Colonic mucosa (tissue), 4 donors: ENCODE measurements at regions not wholly inside any gene's neighbourhood (a gene's known extent, or its start where the extent isn't known, plus 50 kb on each side); places are given as distances from the start of the nearest gene placed in this dataset.
"Not testable (repeated sequence)": the region's sequence is repeated elsewhere in the genome, so short reads cannot be mapped to it uniquely, and the experiment has no call there.

ENCODE experiments used
- DNase-seq: peaks from one replicate; pipeline ENCODE4 v3.0.0-alpha.2; 2020
- H3K27ac ChIP-seq: fragments of 200-600 bp; one replicate; pipeline ENCODE4 v1.8.0; 2021
- H3K27me3 ChIP-seq: fragments of 200-600 bp; one replicate; pipeline ENCODE4 v1.8.0; 2021
- H3K36me3 ChIP-seq: fragments of 200-600 bp; one replicate; pipeline ENCODE4 v1.8.0; 2021
- H3K4me1 ChIP-seq: fragments of 200-600 bp; one replicate; pipeline ENCODE4 v1.8.0; 2021; ENCODE audit warnings: mild to moderate bottlenecking
- H3K4me3 ChIP-seq: fragments of 200-600 bp; one replicate; pipeline ENCODE4 v1.8.0; 2021
- H3K9ac ChIP-seq, 2 donors: one replicate each; pipeline ENCODE4 v1.7.0; 2013; ENCODE audit warnings: control low read depth in 2 of 2, low read depth in 2 of 2, low read length in 2 of 2
- H3K9me3 ChIP-seq: fragments of 200-600 bp; one replicate; pipeline ENCODE4 v1.8.0; 2021
- intact Hi-C: fragments of 100-400 bp; cut with DNase I; formaldehyde crosslinking; loops from one replicate; pipeline ENCODE4 v1.14.1; 2022
- TF ChIP-seq, protein P1 (sequence below): fragments of 200-600 bp; IDR thresholded peaks from one replicate; pipeline ENCODE4 v1.8.0; 2022; ENCODE audit warnings: antibody characterized with exemption, mild to moderate bottlenecking
- donor health status: healthy.
- donor health status: DM: no; HTN: no; CAD: no.
- donor health status: DM: no; HTN: no; CAD: no.

DNA sequence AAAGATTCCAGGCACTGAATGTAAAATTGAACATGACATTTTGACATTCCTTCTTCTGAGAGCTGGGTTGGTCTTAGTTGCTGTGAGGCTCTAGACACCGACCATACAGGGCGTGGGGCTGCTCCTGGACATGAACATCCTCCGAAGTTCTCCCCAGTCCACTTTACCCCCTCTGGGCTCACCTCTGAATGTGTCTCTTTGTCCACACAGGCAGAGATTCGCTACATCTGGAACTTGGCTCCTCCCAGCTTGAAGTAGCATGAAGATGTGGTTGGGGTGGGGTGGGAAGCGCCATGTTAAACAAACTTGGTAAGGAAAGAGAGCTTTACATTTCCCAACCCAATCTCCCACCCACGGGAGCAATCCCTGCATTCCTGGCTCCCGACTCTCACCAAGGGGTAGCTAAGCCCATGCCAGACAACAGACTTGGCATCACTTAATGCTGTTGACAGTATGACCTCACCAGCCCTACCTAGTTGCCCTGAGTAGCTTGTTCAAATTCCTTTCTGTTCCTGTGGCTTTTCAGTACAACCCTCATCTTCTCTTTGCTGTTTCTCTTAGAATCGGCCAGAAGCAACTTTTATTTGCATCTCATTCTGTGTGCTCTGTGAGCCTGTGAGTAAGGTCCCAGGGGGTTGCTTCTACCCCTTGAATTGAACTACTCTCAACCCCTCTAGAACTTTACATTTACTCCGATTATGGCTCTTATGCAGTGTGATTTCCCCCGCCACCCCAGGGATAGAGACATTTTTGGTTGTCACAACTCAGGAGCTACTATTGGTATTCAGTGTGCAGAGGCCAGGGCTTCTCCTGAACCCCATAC, 211.4 kb downstream of the SEC23IP start:
- no peak for DNase-seq
- intact Hi-C loops = no loop called here
- TF ChIP-seq, protein P1, sequence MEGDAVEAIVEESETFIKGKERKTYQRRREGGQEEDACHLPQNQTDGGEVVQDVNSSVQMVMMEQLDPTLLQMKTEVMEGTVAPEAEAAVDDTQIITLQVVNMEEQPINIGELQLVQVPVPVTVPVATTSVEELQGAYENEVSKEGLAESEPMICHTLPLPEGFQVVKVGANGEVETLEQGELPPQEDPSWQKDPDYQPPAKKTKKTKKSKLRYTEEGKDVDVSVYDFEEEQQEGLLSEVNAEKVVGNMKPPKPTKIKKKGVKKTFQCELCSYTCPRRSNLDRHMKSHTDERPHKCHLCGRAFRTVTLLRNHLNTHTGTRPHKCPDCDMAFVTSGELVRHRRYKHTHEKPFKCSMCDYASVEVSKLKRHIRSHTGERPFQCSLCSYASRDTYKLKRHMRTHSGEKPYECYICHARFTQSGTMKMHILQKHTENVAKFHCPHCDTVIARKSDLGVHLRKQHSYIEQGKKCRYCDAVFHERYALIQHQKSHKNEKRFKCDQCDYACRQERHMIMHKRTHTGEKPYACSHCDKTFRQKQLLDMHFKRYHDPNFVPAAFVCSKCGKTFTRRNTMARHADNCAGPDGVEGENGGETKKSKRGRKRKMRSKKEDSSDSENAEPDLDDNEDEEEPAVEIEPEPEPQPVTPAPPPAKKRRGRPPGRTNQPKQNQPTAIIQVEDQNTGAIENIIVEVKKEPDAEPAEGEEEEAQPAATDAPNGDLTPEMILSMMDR = no peak
- Histone ChIP-seq H3K36me3 (no peaks in the 10 kb centered on the region), H3K9me3 (no peaks in the 10 kb centered on the region), H3K27ac (no peak overlapping the region), H3K9ac (no peak overlapping the region), H3K4me1 (no peaks in the 10 kb centered on the region), H3K4me3 (no peak overlapping the region), H3K27me3 (no peaks in the 10 kb centered on the region)

DNA sequence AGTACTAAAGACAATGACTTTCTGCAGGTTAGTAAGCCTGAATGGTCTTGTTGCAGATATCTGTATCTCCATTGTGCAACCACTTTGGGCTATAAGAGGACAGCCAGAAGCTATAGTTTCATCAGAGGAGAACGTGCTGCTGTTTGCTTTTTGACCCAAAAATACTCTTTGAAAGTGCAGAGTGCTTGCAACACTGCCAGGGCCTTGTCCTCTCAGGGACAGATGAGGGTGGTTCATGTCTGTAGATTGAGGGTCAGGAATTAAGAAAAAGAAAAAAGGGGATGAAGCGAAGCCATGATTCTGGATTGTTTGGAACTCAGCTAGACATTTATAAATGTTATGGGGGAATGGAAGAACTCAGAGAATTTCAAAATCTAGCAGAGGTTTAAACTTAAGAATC, 212.5 kb downstream of the SEC23IP start:
- Histone ChIP-seq H3K4me1 (no peaks in the 10 kb centered on the region), H3K36me3 (no peaks in the 10 kb centered on the region), H3K27me3 (no peaks in the 10 kb centered on the region), H3K9me3 (no peaks in the 10 kb centered on the region), H3K4me3 (no peak overlapping the region), H3K27ac (no peak overlapping the region), H3K9ac (no peak overlapping the region)
- no peak for DNase-seq
- TF ChIP-seq, protein P1 = no peak
- intact Hi-C loops = no loop called here

DNA sequence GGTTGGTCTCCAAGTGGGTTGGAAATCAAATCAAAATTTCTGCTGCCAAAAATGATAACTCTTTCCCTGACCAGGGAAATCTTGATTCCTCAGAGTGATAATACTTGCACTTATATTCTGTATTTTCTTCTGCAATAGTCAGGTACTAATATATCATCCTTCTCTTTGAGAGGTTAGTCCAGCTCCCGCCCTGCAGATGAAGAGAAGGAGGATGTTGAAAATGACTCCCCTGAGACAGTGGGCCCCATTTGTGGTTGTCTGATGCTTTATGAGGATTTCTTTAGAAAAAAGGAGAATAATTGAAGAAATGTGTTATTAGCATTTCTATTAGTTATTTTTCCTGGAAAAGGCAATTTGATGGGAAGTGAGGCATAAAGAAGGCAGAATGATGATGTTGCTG, 213.0 kb downstream of the SEC23IP start:
- Histone ChIP-seq H3K9me3 (no peaks in the 10 kb centered on the region), H3K36me3 (no peaks in the 10 kb centered on the region), H3K27me3 (no peaks in the 10 kb centered on the region), H3K4me1 (no peaks in the 10 kb centered on the region), H3K27ac (no peak overlapping the region), H3K4me3 (no peak overlapping the region), H3K9ac (no peak overlapping the region)
- DNase-seq = no peak
- intact Hi-C loops = no loop called here
- TF ChIP-seq, protein P1 = no peak

DNA sequence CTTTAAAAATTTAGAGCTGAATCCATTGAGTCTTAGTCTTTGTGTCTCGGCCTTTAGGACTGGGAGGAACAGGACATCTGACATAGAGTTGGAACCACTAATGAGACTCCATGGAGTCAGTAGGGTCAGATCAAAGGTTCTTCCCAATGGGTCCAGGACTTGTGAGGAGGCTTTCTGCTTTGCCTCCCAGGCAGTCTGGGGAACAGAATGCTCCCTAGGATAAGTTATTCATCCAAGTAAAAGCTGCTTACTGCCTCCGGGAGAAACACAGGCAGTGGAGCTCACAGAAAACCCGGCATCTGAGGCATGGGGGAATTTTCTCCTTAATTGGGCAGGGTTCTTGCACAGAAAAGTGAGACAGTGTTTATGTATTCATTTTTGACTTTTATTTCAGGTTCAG, 216.4 kb downstream of the SEC23IP start:
- Histone ChIP-seq H3K9ac (no peak overlapping the region), H3K9me3 (no peaks in the 10 kb centered on the region), H3K4me1 (no peaks in the 10 kb centered on the region), H3K4me3 (no peak overlapping the region), H3K36me3 (no peaks in the 10 kb centered on the region), H3K27ac (no peak overlapping the region), H3K27me3 (no peaks in the 10 kb centered on the region)
- intact Hi-C loops = no loop called here
- DNase-seq = no peak
- TF ChIP-seq, protein P1 = no peak

DNA sequence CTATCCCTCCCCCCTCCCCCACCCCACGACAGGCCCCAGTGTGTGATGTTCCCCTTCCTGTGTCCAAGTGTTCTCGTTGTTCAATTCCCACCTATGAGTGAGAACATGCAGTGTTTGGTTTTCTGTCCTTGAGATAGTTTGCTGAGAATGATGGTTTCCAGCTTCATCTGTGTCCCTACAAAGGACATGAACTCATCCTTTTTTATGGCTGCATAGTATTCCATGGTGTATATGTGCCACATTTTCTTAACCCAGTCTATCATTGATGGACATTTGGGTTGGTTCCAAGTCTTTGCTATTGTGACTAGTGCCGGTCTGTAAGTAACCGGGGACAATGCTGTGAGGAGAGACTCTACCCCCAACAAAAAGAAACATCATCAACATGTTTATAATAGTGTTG, 217.2 kb downstream of the SEC23IP start:
- H3K4me1 ChIP-seq, intact Hi-C loops: not testable (repeated sequence)

DNA sequence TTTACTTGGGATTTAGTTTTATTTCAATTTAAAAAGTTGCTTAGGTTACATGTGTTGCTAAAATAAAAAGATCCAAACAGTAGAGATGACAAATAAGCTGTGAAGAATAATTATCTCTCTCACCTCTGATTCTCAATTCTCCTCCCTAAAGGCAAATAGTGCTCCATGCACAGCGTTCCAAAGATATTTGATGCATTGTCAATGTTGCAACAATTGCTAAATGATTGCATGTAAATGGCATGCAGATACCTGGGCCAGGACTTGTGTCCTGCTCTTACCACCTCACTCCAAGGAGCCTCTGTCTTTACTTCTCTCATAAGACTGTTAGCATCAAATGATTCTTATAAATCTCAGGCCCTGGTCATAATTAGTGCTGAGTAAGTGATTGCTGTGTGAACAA, 217.7 kb downstream of the SEC23IP start:
- intact Hi-C loops = no loop called here
- TF ChIP-seq, protein P1 = no peak
- no peak for DNase-seq
- no peak overlapping the region for H3K27ac ChIP-seq
- no peaks in the 10 kb centered on the region for H3K9me3 ChIP-seq
- H3K36me3 ChIP-seq = no peaks in the 10 kb centered on the region
- no peaks in the 10 kb centered on the region for H3K27me3 ChIP-seq
- H3K9ac ChIP-seq = no peak overlapping the region
- H3K4me1 ChIP-seq = no peaks in the 10 kb centered on the region
- no peak overlapping the region for H3K4me3 ChIP-seq

More for the DNA sequence above, 217.2 kb downstream of the SEC23IP start:
- not testable (repeated sequence) for H3K9me3 ChIP-seq, H3K4me3 ChIP-seq, DNase-seq, H3K27ac ChIP-seq, H3K9ac ChIP-seq, H3K36me3 ChIP-seq, H3K27me3 ChIP-seq
